GM13977 (cell line): ENCODE measurements at regions not wholly inside any gene's neighbourhood (a gene's known extent, or its start where the extent isn't known, plus 50 kb on each side); places are given as distances from the start of the nearest gene placed in this dataset.

Experiments used
- DNase-seq: peaks from one replicate; pipeline ENCODE4 v3.0.0; 2012; ENCODE audit warnings: low spot score
- in situ Hi-C: fragments of 300-500 bp; cut with MboI; formaldehyde crosslinking; loops from one replicate; pipeline ENCODE4 v1.12.0; 2022; ENCODE audit warnings: low sequenced_read_pairs, low pct_unique_long_range_greater_than_20kb, mixed read lengths, inconsistent platforms; ENCODE audit not compliant: unreplicated experiment
- TF ChIP-seq, protein P1 (sequence below): IDR thresholded peaks from 2 replicates; pipeline ENCODE4 v1.5.1; 2012; ENCODE audit warnings: mild to moderate bottlenecking, control low read depth; ENCODE audit not compliant: insufficient read depth; ENCODE audit errors: extremely low read depth, missing control alignments

DNA sequence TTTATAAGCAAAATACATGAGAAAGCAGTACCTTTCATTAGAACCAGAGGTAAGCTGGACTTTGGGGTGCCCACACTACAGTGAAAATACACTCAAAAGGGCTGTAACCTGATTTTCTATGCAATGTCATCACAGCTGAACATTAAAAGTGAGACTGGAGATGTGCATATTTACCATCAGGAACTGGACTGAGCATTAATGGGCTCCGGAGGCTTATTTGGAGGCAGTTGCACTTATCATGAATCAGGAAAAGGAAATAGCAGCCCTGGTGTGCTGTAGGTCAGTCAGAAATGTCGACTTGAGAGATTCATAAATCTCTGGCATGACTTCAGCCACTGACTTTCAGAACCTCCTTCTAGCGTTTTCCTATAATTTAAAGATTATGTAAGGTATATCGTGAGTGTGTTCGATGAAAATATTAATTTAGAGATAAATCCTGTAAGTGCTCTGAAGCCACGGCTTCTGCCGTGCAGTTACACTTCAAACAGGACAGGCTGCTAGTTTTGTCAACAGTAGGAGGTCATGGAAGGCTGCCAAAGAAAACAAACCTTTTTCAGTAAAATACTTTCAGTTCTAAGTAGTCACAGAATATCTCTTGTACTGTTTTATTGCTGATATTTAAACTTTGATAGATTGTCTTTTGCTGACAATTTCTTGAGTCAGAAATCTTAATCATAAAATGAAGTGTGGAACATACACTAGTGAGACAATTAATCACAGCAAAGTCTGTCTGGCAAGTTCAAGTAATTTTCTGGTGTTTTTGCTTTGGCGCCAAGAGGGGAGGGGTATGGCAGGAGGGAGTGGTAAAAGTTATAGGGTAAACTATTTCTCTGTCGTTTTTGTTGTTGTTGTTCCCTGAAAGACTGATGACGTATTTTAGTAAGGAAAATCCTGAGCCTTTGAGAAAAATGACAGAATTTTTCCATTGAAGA is 939.7 kb downstream of the NR2F1-AS1 start:
- no peak for DNase-seq
- in situ Hi-C loops, result no loop called here
- TF ChIP-seq, protein P1, sequence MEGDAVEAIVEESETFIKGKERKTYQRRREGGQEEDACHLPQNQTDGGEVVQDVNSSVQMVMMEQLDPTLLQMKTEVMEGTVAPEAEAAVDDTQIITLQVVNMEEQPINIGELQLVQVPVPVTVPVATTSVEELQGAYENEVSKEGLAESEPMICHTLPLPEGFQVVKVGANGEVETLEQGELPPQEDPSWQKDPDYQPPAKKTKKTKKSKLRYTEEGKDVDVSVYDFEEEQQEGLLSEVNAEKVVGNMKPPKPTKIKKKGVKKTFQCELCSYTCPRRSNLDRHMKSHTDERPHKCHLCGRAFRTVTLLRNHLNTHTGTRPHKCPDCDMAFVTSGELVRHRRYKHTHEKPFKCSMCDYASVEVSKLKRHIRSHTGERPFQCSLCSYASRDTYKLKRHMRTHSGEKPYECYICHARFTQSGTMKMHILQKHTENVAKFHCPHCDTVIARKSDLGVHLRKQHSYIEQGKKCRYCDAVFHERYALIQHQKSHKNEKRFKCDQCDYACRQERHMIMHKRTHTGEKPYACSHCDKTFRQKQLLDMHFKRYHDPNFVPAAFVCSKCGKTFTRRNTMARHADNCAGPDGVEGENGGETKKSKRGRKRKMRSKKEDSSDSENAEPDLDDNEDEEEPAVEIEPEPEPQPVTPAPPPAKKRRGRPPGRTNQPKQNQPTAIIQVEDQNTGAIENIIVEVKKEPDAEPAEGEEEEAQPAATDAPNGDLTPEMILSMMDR, result no peak

DNA sequence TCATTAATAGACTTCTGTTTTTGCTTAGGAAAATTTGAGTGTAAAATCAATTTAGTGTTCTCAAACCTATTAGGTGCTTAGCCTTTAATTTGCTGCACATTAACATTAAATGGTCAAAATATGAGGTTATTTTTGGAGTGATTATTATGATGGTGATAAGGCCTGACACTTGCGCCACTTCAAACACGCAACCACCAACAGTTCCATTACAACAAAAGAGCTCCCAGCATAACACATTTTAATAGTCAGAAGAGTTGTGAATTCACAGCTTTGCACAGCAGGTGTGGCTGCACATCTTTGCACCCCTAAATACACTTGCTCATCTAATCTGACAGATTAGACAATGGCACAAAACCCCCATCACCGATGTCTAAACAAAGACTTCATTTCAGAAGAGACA is 940.7 kb downstream of the NR2F1-AS1 start:
- TF ChIP-seq, protein P1, result no peak
- no peak for DNase-seq
- in situ Hi-C loops, result no loop called here

DNA sequence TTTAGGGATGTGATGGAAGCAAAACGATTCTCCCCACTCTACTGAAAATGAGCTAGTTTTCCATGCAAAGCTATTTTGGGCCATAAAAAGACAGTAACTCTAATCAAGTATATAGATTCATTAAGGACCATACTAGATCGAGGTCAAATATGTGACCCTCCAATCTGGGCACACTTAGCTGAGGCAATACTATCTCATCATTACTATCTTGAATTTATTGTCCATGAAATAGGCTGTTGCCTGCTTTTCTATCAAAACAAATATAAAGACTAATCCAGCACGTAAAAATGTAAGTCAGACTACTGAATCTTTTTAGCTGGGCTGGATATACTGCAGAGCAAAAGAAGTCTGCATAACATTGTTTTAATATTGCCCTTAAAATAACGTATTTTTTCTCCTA is 943.1 kb downstream of the NR2F1-AS1 start:
- in situ Hi-C loops, result no loop called here
- TF ChIP-seq, protein P1, result no peak
- no peak for DNase-seq

DNA sequence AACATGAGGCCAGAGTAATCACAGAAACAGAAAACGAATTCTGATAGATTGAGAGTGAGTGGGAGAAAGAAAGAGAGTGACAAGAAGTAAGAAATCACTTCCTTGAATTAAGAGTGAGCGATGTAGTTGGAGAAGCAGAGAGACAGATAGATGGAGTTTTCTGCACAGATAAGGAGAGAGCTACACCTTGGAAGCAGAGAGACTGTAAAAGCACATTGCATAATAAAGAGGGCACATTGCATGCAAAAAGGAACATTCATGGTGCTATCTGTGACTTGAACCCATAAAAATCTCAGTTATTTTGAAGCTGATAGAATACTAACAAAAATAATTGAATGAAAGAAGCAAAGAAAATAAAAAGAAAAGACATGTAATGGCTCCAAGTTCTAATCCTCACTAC is 943.8 kb downstream of the NR2F1-AS1 start:
- in situ Hi-C loops, result no loop called here
- no peak for DNase-seq
- TF ChIP-seq, protein P1, result no peak

DNA sequence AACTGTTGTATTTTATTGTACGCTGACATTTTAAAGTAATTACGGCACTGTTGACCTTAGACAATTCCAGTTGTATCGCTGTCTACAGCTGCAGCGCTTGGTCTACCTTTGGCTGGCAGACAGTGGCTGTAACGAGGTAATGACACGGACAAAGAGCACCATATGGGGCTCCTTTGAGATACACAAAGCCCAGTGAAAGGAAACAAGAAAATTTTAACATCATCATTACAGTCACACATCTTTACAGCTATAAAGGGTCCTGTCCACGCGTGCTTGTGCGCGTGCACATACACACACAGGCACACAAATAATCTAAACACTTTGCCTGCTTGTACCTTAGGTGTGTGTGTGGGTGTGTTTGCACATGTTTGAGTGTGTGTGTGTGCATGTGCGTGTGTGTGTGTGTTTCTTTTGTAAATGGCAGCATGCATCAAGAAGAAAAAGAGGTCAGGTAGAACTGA is 946.0 kb downstream of the NR2F1-AS1 start:
- in situ Hi-C loops, result no loop called here
- DNase-seq, result no peak
- TF ChIP-seq, protein P1, result no peak

DNA sequence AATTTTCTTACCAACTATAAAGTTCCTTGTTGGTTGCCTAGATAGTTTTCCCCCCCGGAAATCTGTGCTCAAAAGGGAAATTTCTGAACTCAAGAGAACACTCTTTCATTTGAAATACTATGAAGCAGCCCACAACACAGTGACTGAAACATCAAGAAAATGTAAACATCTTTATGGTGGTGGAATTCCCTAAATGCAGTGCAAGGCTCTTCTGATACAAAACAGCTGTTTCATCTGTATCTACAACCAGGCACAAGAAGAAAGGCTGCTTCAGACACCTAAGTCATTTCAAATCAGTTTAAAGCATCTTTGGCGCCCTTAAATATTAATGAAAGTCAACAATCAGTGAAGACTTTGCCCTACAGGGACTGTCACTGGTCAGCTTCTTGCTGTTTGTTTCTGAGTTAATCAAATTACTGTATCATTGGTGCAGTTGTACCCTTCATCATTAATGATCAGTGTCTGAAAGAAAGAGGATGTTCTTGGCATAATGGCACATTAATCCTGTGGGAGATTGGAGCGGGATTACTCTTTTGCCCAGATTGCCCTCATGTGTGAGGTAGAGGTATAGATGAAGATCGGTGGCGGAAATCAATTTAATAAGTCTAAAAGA is 947.0 kb downstream of the NR2F1-AS1 start:
- TF ChIP-seq, protein P1, result no peak
- in situ Hi-C loops, result no loop called here

More for the DNA sequence above, 947.0 kb downstream of the NR2F1-AS1 start:
- DNase-seq, result no peak
